ENCODE measurements at regions not wholly inside any gene's neighbourhood (a gene's known extent, or its start where the extent isn't known, plus 50 kb on each side); places are given as distances from the start of the nearest gene placed in this dataset.

- DNase-seq, result no peak
- Histone ChIP-seq H3K4me3 (no peak overlapping the region), H3K36me3 (no peaks in the 10 kb centered on the region), H3K27me3 (ENCODE audit: low read depth) (no peaks in the 10 kb centered on the region), H3K4me1 (peaks cover 6% of the 10 kb centered on the region), H3K27ac (no peak overlapping the region), H3K9me3 (no peaks in the 10 kb centered on the region)
- TF ChIP-seq CTCF (IDR thresholded peaks at IDR 0.05), result no peak
- intact Hi-C loops (cut with DNase I), result no loop called here
- ATAC-seq, result no peak
Observed at GRCh38 chr6:113411011-113411410, 446.1 kb upstream of the MARCKS start.

GRCh38 chr6:113412589-113413357, 444.4 kb upstream of the MARCKS start:
- no peak for TF ChIP-seq CTCF (IDR thresholded peaks at IDR 0.05)
- H3K4me1 ChIP-seq, result peaks cover 6% of the 10 kb centered on the region
- intact Hi-C loops (cut with DNase I), result no loop called here

GRCh38 chr6:113414511-113414910, 442.6 kb upstream of the MARCKS start:
- no peak overlapping the region for H3K27ac ChIP-seq
- intact Hi-C loops (cut with DNase I), result no loop called here
- no peak overlapping the region for H3K4me3 ChIP-seq
- no peaks in the 10 kb centered on the region for H3K9me3 ChIP-seq
- no peaks in the 10 kb centered on the region for H3K27me3 ChIP-seq (ENCODE audit: low read depth)
- DNase-seq, result no peak
- no peaks in the 10 kb centered on the region for H3K36me3 ChIP-seq
- peak in 1 of 2 donors; percentile 62 for ATAC-seq
- H3K4me1 ChIP-seq, result peaks cover 6% of the 10 kb centered on the region
- TF ChIP-seq CTCF (IDR thresholded peaks at IDR 0.05), result peak; percentile 45

More at GRCh38 chr6:113412589-113413357, 444.4 kb upstream of the MARCKS start:
- ATAC-seq (no peak), DNase-seq (no peak)
- H3K27ac ChIP-seq, result no peak overlapping the region
- H3K9me3 ChIP-seq, result no peaks in the 10 kb centered on the region
- H3K36me3 ChIP-seq, result no peaks in the 10 kb centered on the region
- no peak overlapping the region for H3K4me3 ChIP-seq
- no peaks in the 10 kb centered on the region for H3K27me3 ChIP-seq (ENCODE audit: low read depth)

GRCh38 chr6:113416170-113416569, 441.0 kb upstream of the MARCKS start:
- H3K27me3 ChIP-seq (ENCODE audit: low read depth), result no peaks in the 10 kb centered on the region
- no peak overlapping the region for H3K4me3 ChIP-seq
- no peaks in the 10 kb centered on the region for H3K36me3 ChIP-seq
- H3K9me3 ChIP-seq, result no peaks in the 10 kb centered on the region
- H3K27ac ChIP-seq, result no peak overlapping the region
- intact Hi-C loops (cut with DNase I), result no loop called here
- no peak for TF ChIP-seq CTCF (IDR thresholded peaks at IDR 0.05)
- ATAC-seq (no peak), DNase-seq (no peak)
- no peaks in the 10 kb centered on the region for H3K4me1 ChIP-seq

GRCh38 chr6:113420290-113420689, 436.9 kb upstream of the MARCKS start:
- Histone ChIP-seq H3K36me3 (no peaks in the 10 kb centered on the region), H3K4me3 (no peak overlapping the region), H3K9me3 (no peaks in the 10 kb centered on the region), H3K27ac (no peak overlapping the region), H3K4me1 (no peaks in the 10 kb centered on the region), H3K27me3 (ENCODE audit: low read depth) (no peaks in the 10 kb centered on the region)
- TF ChIP-seq CTCF (IDR thresholded peaks at IDR 0.05), result no peak
- intact Hi-C loops (cut with DNase I), result no loop called here
- DNase-seq (no peak), ATAC-seq (no peak)
